ENCODE measurements at regions not wholly inside any gene's neighbourhood (a gene's known extent, or its start where the extent isn't known, plus 50 kb on each side); places are given as distances from the start of the nearest gene placed in this dataset.
"Not testable (repeated sequence)": the region's sequence is repeated elsewhere in the genome, so short reads cannot be mapped to it uniquely, and the experiment has no call there.

GRCh38 chr5:117343726-117344125 is 769.1 kb upstream of the SEMA6A start:
- H3K36me3 Mint-ChIP-seq (ENCODE audit: low read depth); H3K4me1 Mint-ChIP-seq; H3K9me3 Mint-ChIP-seq; H3K4me3 Mint-ChIP-seq; H3K27me3 Mint-ChIP-seq; intact Hi-C loops (cut with micrococcal nuclease); H3K27ac Mint-ChIP-seq; DNase-seq: not testable (repeated sequence)

GRCh38 chr5:117337064-117337749 is 762.6 kb upstream of the SEMA6A start:
- Mint-ChIP-seq H3K9me3 (no peaks in the 10 kb centered on the region), H3K27me3 (no peaks in the 10 kb centered on the region), H3K27ac (no peak overlapping the region), H3K36me3 (ENCODE audit: low read depth) (no peaks in the 10 kb centered on the region), H3K4me3 (no peak overlapping the region), H3K4me1 (no peaks in the 10 kb centered on the region)
- intact Hi-C loops (cut with micrococcal nuclease): no loop called here
- DNase-seq: no peak

- intact Hi-C loops (cut with micrococcal nuclease): no loop called here
Measured at GRCh38 chr5:117336208-117336607, 761.6 kb upstream of the SEMA6A start.

GRCh38 chr5:117333011-117333410 is 758.4 kb upstream of the SEMA6A start:
- Mint-ChIP-seq H3K36me3 (ENCODE audit: low read depth) (no peaks in the 10 kb centered on the region), H3K4me1 (no peaks in the 10 kb centered on the region), H3K27ac (no peak overlapping the region), H3K4me3 (no peak overlapping the region), H3K27me3 (no peaks in the 10 kb centered on the region), H3K9me3 (no peaks in the 10 kb centered on the region)
- intact Hi-C loops (cut with micrococcal nuclease): no loop called here
- no peak for DNase-seq

More at GRCh38 chr5:117336208-117336607, 761.6 kb upstream of the SEMA6A start:
- no peaks in the 10 kb centered on the region for H3K9me3 Mint-ChIP-seq
- no peak overlapping the region for H3K27ac Mint-ChIP-seq
- no peak for DNase-seq
- H3K36me3 Mint-ChIP-seq (ENCODE audit: low read depth): no peaks in the 10 kb centered on the region
- no peaks in the 10 kb centered on the region for H3K27me3 Mint-ChIP-seq
- no peaks in the 10 kb centered on the region for H3K4me1 Mint-ChIP-seq
- no peak overlapping the region for H3K4me3 Mint-ChIP-seq

GRCh38 chr5:117332341-117332740 is 757.7 kb upstream of the SEMA6A start:
- H3K36me3 Mint-ChIP-seq (ENCODE audit: low read depth): no peaks in the 10 kb centered on the region
- H3K4me1 Mint-ChIP-seq: no peaks in the 10 kb centered on the region
- intact Hi-C loops (cut with micrococcal nuclease): no loop called here
- no peak overlapping the region for H3K4me3 Mint-ChIP-seq
- no peak overlapping the region for H3K27ac Mint-ChIP-seq
- DNase-seq: no peak
- no peaks in the 10 kb centered on the region for H3K9me3 Mint-ChIP-seq
- H3K27me3 Mint-ChIP-seq: no peaks in the 10 kb centered on the region

- H3K36me3 Mint-ChIP-seq (ENCODE audit: low read depth): no peaks in the 10 kb centered on the region
- no peak for DNase-seq
- no peak overlapping the region for H3K4me3 Mint-ChIP-seq
- H3K4me1 Mint-ChIP-seq: no peaks in the 10 kb centered on the region
- no peak overlapping the region for H3K27ac Mint-ChIP-seq
- peaks cover 3% of the 10 kb centered on the region for H3K9me3 Mint-ChIP-seq
- H3K27me3 Mint-ChIP-seq: no peaks in the 10 kb centered on the region
- intact Hi-C loops (cut with micrococcal nuclease): no loop called here
Measured at GRCh38 chr5:117327511-117327910, 752.9 kb upstream of the SEMA6A start.

GRCh38 chr5:117326997-117327396 is 752.4 kb upstream of the SEMA6A start:
- intact Hi-C loops (cut with micrococcal nuclease): no loop called here
- H3K36me3 Mint-ChIP-seq (ENCODE audit: low read depth): no peaks in the 10 kb centered on the region

GRCh38 chr5:117318528-117318927 is 743.9 kb upstream of the SEMA6A start:
- H3K9me3 Mint-ChIP-seq: no peaks in the 10 kb centered on the region
- no peak overlapping the region for H3K4me3 Mint-ChIP-seq
- no peak for DNase-seq
- no peaks in the 10 kb centered on the region for H3K4me1 Mint-ChIP-seq
- H3K36me3 Mint-ChIP-seq (ENCODE audit: low read depth): no peaks in the 10 kb centered on the region
- intact Hi-C loops (cut with micrococcal nuclease): no loop called here
- no peak overlapping the region for H3K27ac Mint-ChIP-seq
- H3K27me3 Mint-ChIP-seq: no peaks in the 10 kb centered on the region

More at GRCh38 chr5:117326997-117327396, 752.4 kb upstream of the SEMA6A start:
- Mint-ChIP-seq H3K27ac (no peak overlapping the region), H3K4me1 (no peaks in the 10 kb centered on the region), H3K4me3 (no peak overlapping the region), H3K27me3 (no peaks in the 10 kb centered on the region), H3K9me3 (peaks cover 3% of the 10 kb centered on the region)
- no peak for DNase-seq

- Mint-ChIP-seq H3K27ac (no peak overlapping the region), H3K36me3 (ENCODE audit: low read depth) (no peaks in the 10 kb centered on the region), H3K9me3 (no peaks in the 10 kb centered on the region), H3K4me1 (no peaks in the 10 kb centered on the region), H3K4me3 (no peak overlapping the region), H3K27me3 (no peaks in the 10 kb centered on the region)
- no peak for DNase-seq
- intact Hi-C loops (cut with micrococcal nuclease): no loop called here
Measured at GRCh38 chr5:117315170-117315569, 740.5 kb upstream of the SEMA6A start.

GRCh38 chr5:117304512-117305107 is 730.0 kb upstream of the SEMA6A start:
- intact Hi-C loops (cut with micrococcal nuclease); H3K4me1 Mint-ChIP-seq; H3K9me3 Mint-ChIP-seq; H3K36me3 Mint-ChIP-seq (ENCODE audit: low read depth); H3K4me3 Mint-ChIP-seq; DNase-seq; H3K27ac Mint-ChIP-seq; H3K27me3 Mint-ChIP-seq: not testable (repeated sequence)

GRCh38 chr5:117302949-117303348 is 728.3 kb upstream of the SEMA6A start:
- no peak overlapping the region for H3K4me3 Mint-ChIP-seq
- no peaks in the 10 kb centered on the region for H3K9me3 Mint-ChIP-seq
- intact Hi-C loops (cut with micrococcal nuclease): no loop called here
- DNase-seq: no peak
- H3K36me3 Mint-ChIP-seq (ENCODE audit: low read depth): no peaks in the 10 kb centered on the region
- no peaks in the 10 kb centered on the region for H3K4me1 Mint-ChIP-seq
- H3K27me3 Mint-ChIP-seq: no peaks in the 10 kb centered on the region
- no peak overlapping the region for H3K27ac Mint-ChIP-seq

GRCh38 chr5:117302473-117302872 is 727.9 kb upstream of the SEMA6A start:
- intact Hi-C loops (cut with micrococcal nuclease): no loop called here
- H3K9me3 Mint-ChIP-seq: no peaks in the 10 kb centered on the region
- no peaks in the 10 kb centered on the region for H3K4me1 Mint-ChIP-seq
- no peak overlapping the region for H3K4me3 Mint-ChIP-seq
- no peak for DNase-seq
- no peaks in the 10 kb centered on the region for H3K27me3 Mint-ChIP-seq
- H3K27ac Mint-ChIP-seq: no peak overlapping the region
- H3K36me3 Mint-ChIP-seq (ENCODE audit: low read depth): no peaks in the 10 kb centered on the region

GRCh38 chr5:117299936-117300328 is 725.3 kb upstream of the SEMA6A start:
- H3K9me3 Mint-ChIP-seq: no peaks in the 10 kb centered on the region
- no peak for DNase-seq
- no peak overlapping the region for H3K4me3 Mint-ChIP-seq
- H3K36me3 Mint-ChIP-seq (ENCODE audit: low read depth): no peaks in the 10 kb centered on the region
- H3K27me3 Mint-ChIP-seq: no peaks in the 10 kb centered on the region
- no peaks in the 10 kb centered on the region for H3K4me1 Mint-ChIP-seq
- intact Hi-C loops (cut with micrococcal nuclease): no loop called here
- H3K27ac Mint-ChIP-seq: no peak overlapping the region

GRCh38 chr5:117299224-117299935 is 724.8 kb upstream of the SEMA6A start:
- no peaks in the 10 kb centered on the region for H3K27me3 Mint-ChIP-seq
- no peak overlapping the region for H3K27ac Mint-ChIP-seq
- DNase-seq: no peak
- H3K36me3 Mint-ChIP-seq (ENCODE audit: low read depth): no peaks in the 10 kb centered on the region
- H3K9me3 Mint-ChIP-seq: no peaks in the 10 kb centered on the region
- no peaks in the 10 kb centered on the region for H3K4me1 Mint-ChIP-seq
- H3K4me3 Mint-ChIP-seq: no peak overlapping the region
- intact Hi-C loops (cut with micrococcal nuclease): no loop called here

Measured in activated CD4-positive, alpha-beta T cell treated with anti-CD3 and anti-CD28 coated beads, Interleukin-2, amount 10 ng/mL, durations not matched to agents 24 days and 14 days (primary cell).